Duodenal mucosa (tissue), 2 donors: ENCODE measurements at regions not wholly inside any gene's neighbourhood (a gene's known extent, or its start where the extent isn't known, plus 50 kb on each side); places are given as distances from the start of the nearest gene placed in this dataset.

Experiments
- H3K27ac ChIP-seq: one replicate; pipeline ENCODE4 v1.7.0; 2013; ENCODE audit warnings: low read depth, low read length
- H3K27me3 ChIP-seq, 2 donors: one replicate each; pipeline ENCODE4 v1.7.0; 2013; ENCODE audit warnings: low read length in 2 of 2, control low read depth in 1 of 2; ENCODE audit not compliant: insufficient read depth in 2 of 2, control insufficient read depth in 1 of 2
- H3K36me3 ChIP-seq, 2 donors: one replicate each; pipeline ENCODE4 v1.7.0; 2013; ENCODE audit warnings: low read length in 2 of 2, control low read depth in 1 of 2; ENCODE audit not compliant: insufficient read depth in 2 of 2, control insufficient read depth in 1 of 2
- H3K4me1 ChIP-seq, 2 donors: one replicate each; pipeline ENCODE4 v1.7.0; 2013; ENCODE audit warnings: low read length in 2 of 2, control low read depth in 1 of 2; ENCODE audit not compliant: insufficient read depth in 2 of 2, control insufficient read depth in 1 of 2
- H3K4me3 ChIP-seq, 2 donors: one replicate each; pipeline ENCODE4 v1.7.0; 2013; ENCODE audit warnings: low read length in 2 of 2, low read depth in 1 of 2
- H3K9ac ChIP-seq, 2 donors: one replicate each; pipeline ENCODE4 v1.7.0; 2013; ENCODE audit warnings: low read length in 2 of 2, low read depth in 1 of 2
- H3K9me3 ChIP-seq, 2 donors: one replicate each; pipeline ENCODE4 v1.7.0; 2013; ENCODE audit warnings: low read length in 2 of 2, control low read depth in 1 of 2; ENCODE audit not compliant: control insufficient read depth in 1 of 2

GRCh38 chrY:7465185-7465621 is 553.7 kb upstream of the AMELY start:
- Histone ChIP-seq H3K9me3 (no peaks in the 10 kb centered on the region), H3K27ac (no peak overlapping the region)

GRCh38 chrY:7464742-7465141 is 553.2 kb upstream of the AMELY start:
- no peak overlapping the region for H3K27ac ChIP-seq
- H3K9me3 ChIP-seq: no peaks in the 10 kb centered on the region
- no peaks in the 10 kb centered on the region for H3K4me1 ChIP-seq
- H3K9ac ChIP-seq: no peak overlapping the region
- H3K27me3 ChIP-seq: no peaks in the 10 kb centered on the region
- H3K36me3 ChIP-seq: no peaks in the 10 kb centered on the region
- no peak overlapping the region for H3K4me3 ChIP-seq

More at GRCh38 chrY:7465185-7465621, 553.7 kb upstream of the AMELY start:
- Histone ChIP-seq H3K27me3 (no peaks in the 10 kb centered on the region), H3K9ac (no peak overlapping the region), H3K4me3 (no peak overlapping the region), H3K4me1 (no peaks in the 10 kb centered on the region), H3K36me3 (no peaks in the 10 kb centered on the region)

GRCh38 chrY:7463711-7464110 is 552.2 kb upstream of the AMELY start:
- no peak overlapping the region for H3K4me3 ChIP-seq
- no peaks in the 10 kb centered on the region for H3K9me3 ChIP-seq
- H3K4me1 ChIP-seq: no peaks in the 10 kb centered on the region
- no peaks in the 10 kb centered on the region for H3K27me3 ChIP-seq
- H3K36me3 ChIP-seq: no peaks in the 10 kb centered on the region
- no peak overlapping the region for H3K27ac ChIP-seq
- no peak overlapping the region for H3K9ac ChIP-seq

GRCh38 chrY:7463196-7463595 is 551.6 kb upstream of the AMELY start:
- no peaks in the 10 kb centered on the region for H3K4me1 ChIP-seq
- no peak overlapping the region for H3K4me3 ChIP-seq
- H3K27me3 ChIP-seq: no peaks in the 10 kb centered on the region
- H3K9ac ChIP-seq: no peak overlapping the region
- H3K36me3 ChIP-seq: no peaks in the 10 kb centered on the region
- H3K27ac ChIP-seq: no peak overlapping the region
- no peaks in the 10 kb centered on the region for H3K9me3 ChIP-seq

GRCh38 chrY:7462657-7463056 is 551.1 kb upstream of the AMELY start:
- Histone ChIP-seq H3K4me3 (no peak overlapping the region), H3K27ac (no peak overlapping the region), H3K36me3 (no peaks in the 10 kb centered on the region), H3K27me3 (no peaks in the 10 kb centered on the region), H3K9me3 (no peaks in the 10 kb centered on the region), H3K4me1 (no peaks in the 10 kb centered on the region), H3K9ac (no peak overlapping the region)

GRCh38 chrY:7461873-7462525 is 550.4 kb upstream of the AMELY start:
- Histone ChIP-seq H3K9me3 (no peaks in the 10 kb centered on the region), H3K4me1 (no peaks in the 10 kb centered on the region), H3K9ac (no peak overlapping the region), H3K4me3 (no peak overlapping the region), H3K27me3 (no peaks in the 10 kb centered on the region), H3K27ac (no peak overlapping the region), H3K36me3 (no peaks in the 10 kb centered on the region)

GRCh38 chrY:7459802-7460201 is 548.2 kb upstream of the AMELY start:
- Histone ChIP-seq H3K36me3 (no peaks in the 10 kb centered on the region), H3K4me3 (no peak overlapping the region), H3K9ac (no peak overlapping the region), H3K27me3 (no peaks in the 10 kb centered on the region), H3K9me3 (no peaks in the 10 kb centered on the region), H3K4me1 (no peaks in the 10 kb centered on the region), H3K27ac (no peak overlapping the region)

GRCh38 chrY:7458301-7459078 is 546.9 kb upstream of the AMELY start:
- H3K9me3 ChIP-seq: no peaks in the 10 kb centered on the region
- H3K9ac ChIP-seq: no peak overlapping the region
- no peak overlapping the region for H3K27ac ChIP-seq
- H3K4me3 ChIP-seq: no peak overlapping the region
- no peaks in the 10 kb centered on the region for H3K4me1 ChIP-seq
- H3K36me3 ChIP-seq: no peaks in the 10 kb centered on the region
- no peaks in the 10 kb centered on the region for H3K27me3 ChIP-seq

- no peak overlapping the region for H3K27ac ChIP-seq
Measured at GRCh38 chrY:7457286-7458015, 545.9 kb upstream of the AMELY start.

GRCh38 chrY:7455626-7456025 is 544.1 kb upstream of the AMELY start:
- no peak overlapping the region for H3K9ac ChIP-seq
- no peaks in the 10 kb centered on the region for H3K4me1 ChIP-seq
- no peaks in the 10 kb centered on the region for H3K36me3 ChIP-seq
- no peaks in the 10 kb centered on the region for H3K9me3 ChIP-seq
- H3K4me3 ChIP-seq: no peak overlapping the region
- no peaks in the 10 kb centered on the region for H3K27me3 ChIP-seq
- H3K27ac ChIP-seq: no peak overlapping the region

More at GRCh38 chrY:7457286-7458015, 545.9 kb upstream of the AMELY start:
- no peaks in the 10 kb centered on the region for H3K27me3 ChIP-seq
- no peak overlapping the region for H3K9ac ChIP-seq
- no peak overlapping the region for H3K4me3 ChIP-seq
- no peaks in the 10 kb centered on the region for H3K4me1 ChIP-seq
- no peaks in the 10 kb centered on the region for H3K9me3 ChIP-seq
- H3K36me3 ChIP-seq: no peaks in the 10 kb centered on the region
